Panc1 (cell line): ENCODE measurements at regions not wholly inside any gene's neighbourhood (a gene's known extent, or its start where the extent isn't known, plus 50 kb on each side); places are given as distances from the start of the nearest gene placed in this dataset.

Experiments used
- ATAC-seq: fragments of 200-7000 bp; cut with Tn5 transposase; 2 replicates; pipeline ENCODE4 v1.9.1; 2020; ENCODE audit warnings: mild to moderate bottlenecking, moderate library complexity
- BruUV-seq: library from RNA; stranded (reverse); fragments of 400-500 nt; replicated peaks from 2 replicates; lab custom pipeline; 2021; lab: Mats Ljungman, UMichigan
- CTCF ChIA-PET: fragments of 300-600 bp; sonication (Branson Sonifier 250); formaldehyde crosslinking; loops from one replicate; lab custom pipeline; 2022; ENCODE audit warnings: antibody characterized with exemption; lab: Charles Lee
- POLR2A ChIA-PET: fragments of 300-600 bp; sonication (Branson Sonifier 250); formaldehyde crosslinking; loops from one replicate; lab custom pipeline; 2022; ENCODE audit warnings: antibody characterized with exemption; lab: Charles Lee
- DNase-seq: peaks from one replicate; pipeline ENCODE4 v3.0.0-alpha.2; 2010; ENCODE audit warnings: low read depth, low spot score
- H3K27ac ChIP-seq: 2 replicates; pipeline ENCODE4 v1.5.1; 2011; ENCODE audit warnings: mild to moderate bottlenecking, low read length, inconsistent platforms
- H3K27me3 ChIP-seq: fragments of 200-500 bp; sonication (Bioruptor generic); 2 replicates; pipeline ENCODE4 v1.6.0; 2014; ENCODE audit warnings: low read length, inconsistent platforms; ENCODE audit not compliant: control insufficient read depth, insufficient read depth
- H3K36me3 ChIP-seq: fragments of 200-500 bp; sonication (Bioruptor generic); 2 replicates; pipeline ENCODE4 v1.5.1; 2014; ENCODE audit warnings: inconsistent platforms, mild to moderate bottlenecking, low read length, moderate library complexity; ENCODE audit not compliant: control insufficient read depth, insufficient read depth
- H3K4me1 ChIP-seq: 2 replicates; pipeline ENCODE4 v1.5.1; 2011; ENCODE audit warnings: inconsistent platforms, mild to moderate bottlenecking, low read length, moderate library complexity; ENCODE audit not compliant: control insufficient read depth, insufficient read depth
- H3K4me3 ChIP-seq, 2 experiments: 2 replicates each; pipeline ENCODE4 v1.5.1; 2011 to 2012; ENCODE audit warnings: low read depth in 2 of 2, low read length in 2 of 2, mild to moderate bottlenecking in 2 of 2, inconsistent platforms in 1 of 2, moderate library complexity in 1 of 2
- H3K9me3 ChIP-seq: fragments of 200-500 bp; sonication (Bioruptor generic); 2 replicates; pipeline ENCODE4 v1.5.1; 2014; ENCODE audit warnings: low read depth, mild to moderate bottlenecking, inconsistent platforms, low read length, moderate library complexity; ENCODE audit not compliant: control insufficient read depth, insufficient read depth
- CTCF ChIP-seq: fragments of 450-650 bp; IDR thresholded peaks from 2 replicates; pipeline ENCODE4 v1.5.1; 2017; ENCODE audit warnings: mild to moderate bottlenecking
- POLR2AphosphoS5 ChIP-seq: IDR thresholded peaks from 2 replicates; pipeline ENCODE4 v1.6.1; 2012; ENCODE audit warnings: mild to moderate bottlenecking, low read depth, low read length, moderate library complexity
- REST ChIP-seq, 2 experiments: IDR thresholded peaks; 2 replicates each; pipeline ENCODE4 v1.6.1; 2011 to 2012; ENCODE audit warnings: low read depth in 2 of 2, control low read depth in 1 of 2, low read length in 1 of 2, mild to moderate bottlenecking in 1 of 2, moderate library complexity in 1 of 2; ENCODE audit not compliant: insufficient read depth in 1 of 2
- SIN3A ChIP-seq: IDR thresholded peaks from 2 replicates; pipeline ENCODE4 v1.6.1; 2012; ENCODE audit warnings: low read depth, mild to moderate bottlenecking, low read length, moderate library complexity, borderline replicate concordance; ENCODE audit not compliant: insufficient read depth
- TCF7L2 ChIP-seq: IDR thresholded peaks from 2 replicates; pipeline ENCODE4 v1.6.1; 2011; ENCODE audit warnings: mild to moderate bottlenecking, low read depth, low read length, inconsistent platforms
- in situ Hi-C: cut with HindIII; loops from 2 replicates; pipeline ENCODE4 v1.10.0; 2016; ENCODE audit warnings: low sequenced_read_pairs, low pct_unique_long_range_greater_than_20kb
- intact Hi-C: fragments of 100-400 bp; cut with micrococcal nuclease; formaldehyde crosslinking; loops from one replicate; pipeline ENCODE4 v1.10.0; 2022; ENCODE audit not compliant: unreplicated experiment

- H3K27ac ChIP-seq: no peak overlapping the region
- intact Hi-C loops (no loop called here), in situ Hi-C loops (no loop called here)
- no peak for ATAC-seq
- no peaks in the 10 kb centered on the region for H3K4me1 ChIP-seq
- POLR2A ChIA-PET: no interaction called here
- no peaks in the 10 kb centered on the region for H3K36me3 ChIP-seq
- CTCF ChIA-PET: no interaction called here
- no peak for TF ChIP-seq POLR2AphosphoS5
- no peak for TF ChIP-seq REST (IDR thresholded peaks at IDR 0.05; ENCODE audit: insufficient read depth in 1 of 2, low read depth in 2 of 2, low read length in 1 of 2)
- no peak for TF ChIP-seq TCF7L2
- TF ChIP-seq CTCF: no peak
- TF ChIP-seq SIN3A: no peak
- no peak for DNase-seq
- no peak overlapping the region for H3K4me3 ChIP-seq
- peaks cover 2% of the 10 kb centered on the region; the same call in 1 of the 2 replicates for H3K27me3 ChIP-seq
- no TSS peak for BruUV-seq
- no peaks in the 10 kb centered on the region for H3K9me3 ChIP-seq
Observed at GRCh38 chr2:104708967-104709366, 144.9 kb upstream of the POU3F3 start.

- H3K4me3 ChIP-seq: no peak overlapping the region
- intact Hi-C loops (no loop called here), in situ Hi-C loops (no loop called here)
- H3K9me3 ChIP-seq: no peaks in the 10 kb centered on the region
- no peak overlapping the region for H3K27ac ChIP-seq
- no peaks in the 10 kb centered on the region for H3K36me3 ChIP-seq
- ATAC-seq (no peak), DNase-seq (no peak)
- CTCF ChIA-PET: no interaction called here
- no peaks in the 10 kb centered on the region for H3K27me3 ChIP-seq
- TF ChIP-seq SIN3A (no peak), CTCF (no peak), TCF7L2 (no peak), REST (IDR thresholded peaks at IDR 0.05; ENCODE audit: insufficient read depth in 1 of 2, low read depth in 2 of 2, low read length in 1 of 2) (no peak), POLR2AphosphoS5 (no peak)
- POLR2A ChIA-PET: no interaction called here
- no TSS peak for BruUV-seq
- no peaks in the 10 kb centered on the region for H3K4me1 ChIP-seq
Observed at GRCh38 chr2:104716061-104716460, 137.9 kb upstream of the POU3F3 start.
